Stomach (tissue), 4 donors: ENCODE measurements at regions not wholly inside any gene's neighbourhood (a gene's known extent, or its start where the extent isn't known, plus 50 kb on each side); places are given as distances from the start of the nearest gene placed in this dataset.
"Not testable (repeated sequence)": the region's sequence is repeated elsewhere in the genome, so short reads cannot be mapped to it uniquely, and the experiment has no call there.

ENCODE experiments used
- EP300 ChIP-seq: sonication (generic); formaldehyde crosslinking; IDR thresholded peaks from one replicate; pipeline ENCODE4 v1.6.1; 2017; ENCODE audit warnings: antibody characterized with exemption
- TF ChIP-seq, protein P1 (sequence below), 7 experiments: fragments of 450-650 bp in 4 of 7; fragments of 200-600 bp in 3 of 7; sonication (generic) in 3 of 7; IDR thresholded peaks; one replicate each; pipeline ENCODE4 v1.5.1; 2016 to 2019; ENCODE audit warnings: antibody characterized with exemption in 7 of 7, control low read depth in 2 of 7, mild to moderate bottlenecking in 1 of 7

- TF ChIP-seq, protein P1, sequence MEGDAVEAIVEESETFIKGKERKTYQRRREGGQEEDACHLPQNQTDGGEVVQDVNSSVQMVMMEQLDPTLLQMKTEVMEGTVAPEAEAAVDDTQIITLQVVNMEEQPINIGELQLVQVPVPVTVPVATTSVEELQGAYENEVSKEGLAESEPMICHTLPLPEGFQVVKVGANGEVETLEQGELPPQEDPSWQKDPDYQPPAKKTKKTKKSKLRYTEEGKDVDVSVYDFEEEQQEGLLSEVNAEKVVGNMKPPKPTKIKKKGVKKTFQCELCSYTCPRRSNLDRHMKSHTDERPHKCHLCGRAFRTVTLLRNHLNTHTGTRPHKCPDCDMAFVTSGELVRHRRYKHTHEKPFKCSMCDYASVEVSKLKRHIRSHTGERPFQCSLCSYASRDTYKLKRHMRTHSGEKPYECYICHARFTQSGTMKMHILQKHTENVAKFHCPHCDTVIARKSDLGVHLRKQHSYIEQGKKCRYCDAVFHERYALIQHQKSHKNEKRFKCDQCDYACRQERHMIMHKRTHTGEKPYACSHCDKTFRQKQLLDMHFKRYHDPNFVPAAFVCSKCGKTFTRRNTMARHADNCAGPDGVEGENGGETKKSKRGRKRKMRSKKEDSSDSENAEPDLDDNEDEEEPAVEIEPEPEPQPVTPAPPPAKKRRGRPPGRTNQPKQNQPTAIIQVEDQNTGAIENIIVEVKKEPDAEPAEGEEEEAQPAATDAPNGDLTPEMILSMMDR (IDR thresholded peaks at IDR 0.05) = not testable (repeated sequence)
- not testable (repeated sequence) for TF ChIP-seq EP300
These were observed 485.4 kb upstream of the SOX11 start for GRCh38 chr2:5206742-5207141.
